SKM-1 (cell line): ENCODE measurements at regions not wholly inside any gene's neighbourhood (a gene's known extent, or its start where the extent isn't known, plus 50 kb on each side); places are given as distances from the start of the nearest gene placed in this dataset.

ENCODE experiments used
- DNase-seq: peaks from one replicate; lab custom pipeline; 2025; ENCODE audit not compliant: unreplicated experiment; lab: John Stamatoyannopoulos, UW

DNA sequence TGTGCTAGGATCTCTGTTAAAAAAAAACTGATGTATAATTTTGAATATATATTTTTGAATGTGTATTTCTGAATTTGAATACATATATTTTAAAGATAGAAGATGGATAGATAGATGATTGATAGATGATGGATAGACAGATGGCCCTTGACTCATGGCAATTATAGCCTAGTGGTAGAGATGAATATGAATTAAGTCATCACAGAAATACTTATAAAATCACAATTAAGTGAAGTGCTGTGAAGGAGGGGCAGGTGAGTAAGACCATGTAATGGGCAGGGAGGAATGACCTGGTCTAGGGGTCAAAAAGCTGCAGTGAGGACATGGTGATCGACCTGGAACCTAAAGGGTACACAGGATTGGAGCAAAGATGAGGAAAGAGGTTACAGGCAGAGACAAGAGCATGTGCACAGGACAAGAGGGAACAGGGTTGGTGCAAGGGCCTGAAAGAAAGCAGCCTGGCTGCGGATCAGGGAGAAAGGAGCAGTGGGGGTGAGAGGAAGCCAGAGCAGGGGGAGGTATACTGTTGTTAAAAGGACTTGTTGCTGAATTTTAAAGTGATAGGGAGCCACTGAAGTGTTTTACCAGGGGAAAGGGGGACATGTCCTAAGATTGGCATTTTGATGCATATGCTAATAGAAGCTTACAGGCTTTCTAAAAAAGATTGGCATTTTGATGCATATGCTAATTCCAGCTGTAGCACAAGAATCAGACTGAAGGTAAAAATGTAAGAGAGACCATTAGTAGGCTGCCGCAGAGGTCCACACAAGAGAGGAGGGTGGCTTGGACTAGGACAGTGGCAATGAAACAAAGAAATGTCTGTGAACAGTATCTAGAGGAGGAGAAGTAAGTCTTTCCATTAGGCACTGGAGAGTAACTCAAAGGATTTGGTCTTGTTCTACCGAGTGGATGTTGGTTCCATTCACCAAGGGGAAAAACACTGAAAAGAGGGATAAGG lies 527.8 kb downstream of the AGTPBP1 start:
- no peak for DNase-seq

DNA sequence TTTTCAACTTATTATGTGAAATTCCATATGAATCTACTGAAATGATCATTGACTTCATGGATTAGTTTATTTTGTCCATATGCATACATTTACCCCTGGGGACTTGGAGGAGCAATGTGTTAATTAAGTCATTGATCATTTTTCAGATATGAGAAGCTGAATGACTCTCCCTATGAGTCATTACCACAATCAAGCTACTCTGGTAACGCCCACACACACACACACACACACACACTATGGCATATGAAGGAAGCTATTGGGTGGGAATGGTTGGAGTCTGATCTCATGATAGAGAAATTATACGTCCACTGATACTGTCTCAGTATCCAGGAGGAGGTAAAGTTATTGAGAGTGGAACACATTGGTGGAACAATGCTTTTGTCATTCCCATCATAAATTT lies 528.9 kb downstream of the AGTPBP1 start:
- DNase-seq: no peak

DNA sequence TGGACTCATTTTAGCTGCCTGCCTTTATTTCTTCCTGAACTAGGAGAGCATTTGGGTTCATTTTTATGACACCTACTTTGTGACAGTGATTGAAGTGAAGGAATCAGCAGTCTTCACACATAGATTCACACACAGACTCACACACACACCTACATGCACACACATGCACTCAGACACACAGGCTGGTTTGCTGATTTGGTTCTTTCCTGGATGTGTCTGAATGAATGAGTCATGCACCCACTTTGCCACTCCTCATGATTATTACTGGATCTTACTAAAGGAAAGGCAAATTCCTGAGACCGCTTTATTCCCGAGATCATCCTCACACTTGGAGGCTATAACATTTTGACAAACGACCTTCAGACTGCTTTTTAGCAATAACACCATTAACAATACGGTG lies 529.5 kb downstream of the AGTPBP1 start:
- DNase-seq: no peak

DNA sequence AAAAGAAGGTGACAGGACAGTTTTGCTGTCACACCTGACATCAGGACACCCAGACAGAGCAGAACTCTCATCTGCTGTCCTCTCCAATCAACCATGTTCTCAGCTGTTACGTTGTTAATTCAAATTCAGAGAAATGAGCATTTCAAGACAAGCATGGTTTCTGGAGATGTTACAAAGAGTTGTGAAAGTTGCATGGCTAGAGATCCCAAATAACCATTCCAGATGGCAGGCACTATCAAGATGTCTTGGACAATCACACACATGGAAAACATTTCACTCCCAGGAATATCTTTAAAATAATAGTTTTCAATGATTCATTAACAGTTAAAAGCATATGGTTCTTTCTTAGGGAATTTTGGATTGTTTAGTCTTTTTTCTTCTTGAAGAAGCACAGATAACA lies 533.1 kb downstream of the AGTPBP1 start:
- DNase-seq: no peak

DNA sequence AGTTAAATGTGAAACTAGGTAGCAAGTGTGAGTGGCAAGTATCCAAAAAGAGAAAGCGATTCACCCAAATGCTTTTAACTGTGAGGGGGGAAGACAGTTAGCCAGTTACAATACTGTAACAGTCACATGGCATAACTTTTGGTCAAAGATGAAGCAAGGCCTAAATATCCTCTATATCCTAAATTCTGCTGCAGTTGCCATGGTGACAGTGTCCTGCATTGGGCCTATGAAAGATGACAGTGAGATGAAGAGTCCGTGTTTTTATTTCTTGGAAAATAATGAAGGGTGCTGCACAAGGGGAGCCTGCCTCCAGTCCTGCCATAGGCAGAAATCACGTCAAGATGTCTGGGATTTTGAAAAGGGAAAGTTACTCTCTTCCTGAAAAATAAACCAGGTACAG lies 534.6 kb downstream of the NTRK2 start:
- no peak for DNase-seq

DNA sequence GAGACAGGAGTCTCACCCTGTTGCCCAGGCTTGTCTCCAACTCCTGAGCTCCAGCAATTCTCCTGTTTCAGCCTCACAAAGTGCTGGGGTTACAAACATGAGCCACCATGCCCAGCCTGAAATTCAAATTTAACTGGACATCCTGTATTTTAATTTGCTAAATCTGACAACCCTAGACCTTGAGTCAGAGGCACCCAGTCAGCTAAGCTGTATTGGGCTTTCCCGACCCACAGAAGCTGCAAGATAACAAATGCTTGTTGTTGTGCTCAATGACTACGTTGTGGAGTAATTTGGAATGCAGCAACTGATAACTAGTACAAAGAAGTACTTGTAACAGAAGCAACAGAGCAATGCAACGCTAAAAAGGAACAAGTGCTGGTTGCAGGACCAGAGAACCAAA lies 533.1 kb downstream of the NTRK2 start:
- no peak for DNase-seq

DNA sequence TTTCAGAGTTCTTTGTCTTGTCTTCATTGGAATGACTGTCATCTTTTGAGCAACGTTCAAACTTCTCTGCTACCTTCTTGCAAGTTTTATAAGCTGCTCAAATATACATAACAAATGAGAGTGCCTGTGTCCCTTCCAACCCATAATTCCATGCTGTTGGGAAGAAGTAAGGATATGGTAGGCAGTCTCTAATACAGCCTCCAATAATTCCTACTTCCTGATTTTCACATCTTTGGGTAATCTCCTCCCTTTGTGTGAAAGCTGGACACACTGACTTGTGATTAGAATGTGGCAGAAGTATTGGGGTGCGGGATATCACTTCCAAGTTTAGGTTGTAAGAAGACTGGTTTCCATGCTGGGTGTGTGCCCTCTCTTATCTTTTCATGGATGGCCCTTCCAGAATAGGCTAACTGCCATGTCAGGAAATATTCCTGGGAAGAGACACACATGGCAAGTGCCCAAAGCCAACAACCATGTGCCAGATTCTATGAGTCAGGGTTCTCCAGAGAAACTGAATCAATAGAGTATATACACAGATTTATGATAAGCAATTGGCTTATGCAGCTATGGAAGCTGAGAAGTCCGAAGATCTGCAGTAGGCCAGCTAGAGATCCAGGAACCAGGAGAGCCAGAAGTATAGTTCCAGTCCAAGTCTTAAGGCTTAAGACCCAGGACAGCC lies 531.3 kb downstream of the NTRK2 start:
- DNase-seq: no peak

DNA sequence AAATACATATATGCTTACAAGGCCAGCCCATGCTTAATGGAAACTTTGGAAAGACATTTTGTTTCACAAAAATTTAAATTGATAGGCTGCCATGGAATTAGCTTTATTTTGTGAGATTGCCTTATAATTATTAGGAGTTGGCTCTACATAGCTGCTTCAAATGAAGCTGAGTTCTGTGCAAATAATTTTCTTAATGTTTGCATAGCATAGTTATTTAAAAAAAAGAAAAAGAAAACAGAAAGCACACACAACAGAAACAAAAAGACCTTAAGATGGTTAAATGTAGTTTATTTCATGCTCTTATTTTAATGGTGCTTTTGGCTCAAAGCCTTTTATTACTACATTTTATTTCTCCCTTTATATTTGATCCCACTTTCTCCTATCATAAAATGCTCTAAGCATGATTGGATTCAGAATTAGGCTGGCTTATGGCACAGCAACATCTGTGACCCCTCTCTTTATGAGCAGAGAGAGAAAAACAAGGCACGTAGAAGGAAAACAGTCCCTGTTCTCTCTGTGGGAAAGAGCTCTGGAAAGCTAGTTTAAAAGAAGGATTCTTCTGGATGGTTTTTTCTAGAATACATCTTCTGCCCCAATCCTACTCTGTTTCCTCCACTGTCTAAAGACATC lies 530.5 kb downstream of the NTRK2 start:
- no peak for DNase-seq

DNA sequence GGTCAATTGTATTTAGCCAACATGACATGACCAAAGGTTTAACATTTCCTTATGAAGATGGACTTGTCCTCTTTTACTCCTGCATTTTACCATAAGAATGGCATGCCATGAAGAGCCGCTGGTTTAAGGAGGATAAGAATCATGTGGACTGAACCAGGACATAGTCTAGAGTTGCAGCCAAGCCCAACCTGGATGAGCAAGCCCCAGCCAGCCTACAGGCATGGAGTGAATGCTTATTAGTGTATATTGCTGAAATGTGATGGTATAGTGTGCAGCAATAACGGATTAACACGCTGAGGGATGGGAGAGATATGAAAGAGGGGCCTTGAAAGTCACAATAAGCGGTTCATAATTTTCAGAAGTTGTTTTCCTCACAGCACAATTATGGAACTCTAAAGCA lies 523.2 kb downstream of the NTRK2 start:
- no peak for DNase-seq

DNA sequence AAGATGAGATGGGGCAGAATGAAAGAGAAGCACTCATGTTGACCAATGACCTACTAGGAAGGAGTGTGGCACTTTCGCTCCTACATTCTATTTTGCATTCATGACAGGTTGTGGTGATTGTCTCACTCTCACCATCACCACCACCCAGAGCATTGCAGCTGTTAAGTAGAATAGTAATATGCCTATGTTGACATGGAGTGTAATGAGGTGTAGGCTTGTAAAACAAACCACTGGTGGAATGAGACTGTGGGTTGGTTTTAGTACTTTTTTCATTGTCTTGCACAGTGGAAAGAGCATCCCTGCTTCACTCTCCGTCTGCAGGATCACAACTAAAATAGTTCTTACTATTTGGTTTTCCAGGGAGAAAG lies 516.7 kb downstream of the NTRK2 start:
- no peak for DNase-seq

DNA sequence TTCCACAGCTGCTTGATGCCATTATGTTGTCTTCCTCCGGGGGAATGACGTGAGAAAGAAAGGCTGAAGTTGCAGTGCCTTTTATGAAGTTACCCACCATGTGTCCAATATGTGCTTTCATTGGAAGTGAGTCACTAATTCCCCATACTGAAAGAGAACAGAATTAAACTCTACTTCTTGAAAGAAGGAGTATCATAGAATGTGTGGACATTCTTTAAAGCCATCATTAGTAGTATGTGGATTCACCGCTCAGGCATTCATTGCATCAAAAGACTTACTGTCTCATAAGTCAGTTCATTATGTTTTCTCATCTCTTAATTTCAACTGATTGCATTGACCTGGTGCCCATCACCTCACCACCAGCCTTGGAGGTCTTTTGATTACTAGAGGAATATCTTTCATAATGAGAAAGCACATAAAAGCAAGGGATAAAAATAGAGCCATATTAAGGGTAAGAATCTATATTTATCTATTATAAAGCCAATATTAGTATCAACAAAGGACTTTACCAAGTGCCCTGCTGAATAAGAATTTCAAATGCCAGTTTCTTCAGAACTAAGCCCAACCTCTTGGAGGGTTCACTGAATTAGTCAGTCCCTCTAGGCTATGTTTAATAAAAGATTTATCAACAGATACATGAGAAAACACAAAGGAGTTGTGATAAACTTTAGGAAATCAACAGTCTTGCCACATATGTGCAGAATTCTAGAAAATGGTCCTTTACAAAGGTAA lies 516.1 kb downstream of the NTRK2 start:
- DNase-seq: no peak

DNA sequence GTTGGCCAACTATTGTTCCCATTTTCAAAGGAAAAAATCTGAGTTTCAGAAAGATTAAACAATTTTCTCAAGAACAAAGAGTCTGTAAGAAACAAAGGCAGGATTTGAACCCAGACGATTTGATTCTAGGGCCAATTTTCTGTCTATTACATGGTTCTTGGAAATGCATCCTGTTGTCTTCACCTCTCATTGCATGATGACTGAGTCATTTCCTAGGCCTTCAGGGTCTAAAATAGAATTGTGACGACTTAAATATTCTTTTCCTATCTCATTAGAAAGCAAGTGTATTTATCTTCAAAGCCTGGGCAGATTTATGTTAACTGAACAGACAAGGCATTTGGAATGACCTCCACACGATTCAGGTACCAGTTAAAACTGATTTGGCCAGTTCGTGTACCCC lies 512.9 kb downstream of the NTRK2 start:
- DNase-seq: no peak

DNA sequence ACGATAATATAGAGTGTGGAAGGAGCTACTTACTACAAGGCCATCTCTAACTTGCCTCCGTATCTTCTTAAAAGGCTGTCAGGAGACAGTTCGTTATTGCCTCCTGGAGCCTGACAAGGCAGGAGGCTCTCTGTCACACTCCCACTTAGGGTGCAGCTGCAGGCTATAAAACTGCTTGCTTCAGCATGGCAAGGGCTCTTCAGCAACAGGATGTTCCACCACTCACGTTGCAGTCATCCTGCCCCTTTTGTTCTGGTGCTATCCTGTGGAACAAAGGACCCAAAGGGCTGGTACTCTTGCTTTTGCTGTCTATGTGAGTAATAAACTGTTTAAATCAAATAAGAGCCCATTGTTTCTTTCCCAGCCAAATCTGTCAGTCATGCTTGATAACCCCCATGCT lies 508.9 kb downstream of the NTRK2 start:
- no peak for DNase-seq

DNA sequence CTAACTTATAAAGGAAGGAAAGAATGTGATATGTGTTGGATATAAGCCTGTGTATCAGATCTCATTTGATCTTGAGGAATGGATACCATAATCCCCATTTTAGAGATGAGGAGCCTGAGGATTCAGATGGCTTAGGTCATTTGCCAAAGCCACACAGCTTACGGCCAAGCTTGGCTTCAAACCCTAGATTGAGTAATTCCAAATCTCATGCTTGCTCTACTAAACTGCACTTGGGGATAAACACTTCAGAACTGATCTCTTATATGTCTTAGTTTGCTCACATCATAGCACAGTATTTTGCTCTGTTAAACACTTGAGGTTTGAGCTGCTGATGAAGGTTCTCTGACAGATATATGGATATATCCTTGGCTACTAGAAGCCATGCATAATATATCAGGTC lies 504.4 kb downstream of the NTRK2 start:
- no peak for DNase-seq

DNA sequence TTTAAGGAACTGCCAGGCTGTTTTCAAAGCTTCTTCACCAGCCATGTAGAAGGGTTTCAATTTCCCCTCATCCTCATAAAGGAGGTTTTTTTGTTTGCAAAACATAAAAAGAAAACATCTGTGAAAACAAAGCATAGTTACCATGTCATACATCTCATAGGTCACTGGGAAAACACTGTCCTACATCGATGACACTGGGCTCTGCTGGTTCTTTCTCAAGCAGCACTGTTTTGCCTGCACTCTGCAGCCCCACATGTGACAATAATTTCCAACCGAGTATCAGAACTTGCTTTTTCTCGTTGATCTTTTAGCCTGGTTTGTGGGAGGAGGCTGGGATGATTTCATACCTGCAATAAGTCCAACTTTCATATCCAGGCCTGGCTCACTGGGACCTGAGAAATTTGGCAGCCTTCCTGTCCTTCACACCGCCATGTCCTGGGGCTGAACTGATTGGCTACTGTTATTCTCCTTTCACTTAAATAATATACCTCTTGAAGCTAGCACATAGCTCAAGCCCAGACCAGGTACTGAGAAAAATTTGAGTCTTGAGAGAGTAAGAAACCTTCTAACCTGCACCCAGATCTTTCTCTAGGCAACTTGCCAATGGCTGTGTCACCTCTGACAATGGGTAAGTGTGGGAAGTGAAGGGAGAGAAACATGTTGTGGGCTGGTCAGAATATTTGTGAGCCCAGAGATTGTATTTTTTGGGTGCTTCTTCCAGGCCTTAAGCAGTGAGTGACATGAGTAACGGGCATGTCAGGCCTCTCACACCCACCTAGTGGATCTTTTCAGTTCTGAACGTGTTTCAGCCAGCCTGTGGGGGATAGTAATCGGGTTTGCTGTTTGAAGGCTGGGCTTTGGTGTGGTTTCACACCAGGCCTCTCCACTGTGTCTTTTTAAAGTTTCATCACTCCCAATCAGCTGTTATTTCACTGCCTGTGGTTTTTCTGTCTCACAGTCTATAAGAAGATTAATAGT lies 502.8 kb downstream of the NTRK2 start:
- no peak for DNase-seq

DNA sequence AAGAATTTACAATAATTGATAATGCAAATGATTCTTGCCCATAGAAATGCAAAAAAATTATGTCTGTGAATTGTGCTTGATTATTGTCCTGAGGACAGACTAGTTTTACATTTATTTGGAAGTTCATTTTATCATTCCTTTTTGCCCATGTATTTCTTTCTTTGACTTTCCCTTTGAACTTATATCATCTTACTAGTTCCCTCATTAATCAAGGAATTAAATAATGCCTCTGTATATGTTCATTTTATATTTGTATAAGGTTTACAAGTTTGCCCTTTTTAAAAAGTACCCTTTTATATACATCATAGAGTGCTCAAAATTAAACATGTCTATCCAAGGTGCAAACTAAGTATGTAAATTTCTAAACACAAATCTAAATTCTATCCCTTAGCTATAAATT lies 501.6 kb downstream of the NTRK2 start:
- no peak for DNase-seq

DNA sequence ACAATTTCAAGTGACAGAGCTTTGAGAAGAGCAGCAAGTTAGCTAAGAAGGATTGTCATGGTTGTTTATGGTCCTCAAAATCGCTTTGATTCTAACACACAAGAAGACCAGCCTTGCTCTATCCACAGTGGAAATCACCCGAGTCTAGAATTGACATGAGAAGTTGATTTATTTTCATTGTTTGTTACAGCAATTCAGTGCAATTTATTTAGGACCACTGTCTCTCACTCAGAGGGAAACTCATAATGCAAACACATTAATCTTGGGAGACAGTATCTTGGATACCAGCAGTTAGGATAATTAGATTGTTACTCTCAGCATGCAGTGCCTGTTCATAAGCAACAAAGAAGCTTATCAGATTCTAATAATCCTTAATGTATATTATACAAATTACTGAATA lies 498.9 kb downstream of the NTRK2 start:
- no peak for DNase-seq

DNA sequence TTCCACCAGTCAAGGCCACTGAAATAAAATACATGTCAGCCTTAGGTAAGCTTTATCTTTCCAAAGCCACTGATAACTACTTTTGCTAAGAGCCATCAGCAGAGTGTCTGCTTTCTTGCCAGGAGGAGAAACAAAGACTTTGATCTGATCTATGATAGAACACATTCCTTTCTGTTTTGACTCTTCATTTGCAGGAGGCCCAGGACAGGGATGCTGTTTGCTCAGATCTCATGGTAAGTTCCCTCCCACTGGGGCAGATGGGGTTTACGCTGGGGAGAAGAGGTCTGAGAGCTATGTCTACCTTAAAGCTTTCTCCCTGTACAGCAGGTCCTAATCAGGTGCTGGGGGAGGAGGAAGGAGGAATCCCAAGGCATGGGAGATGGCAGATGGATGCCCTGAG lies 497.6 kb downstream of the NTRK2 start:
- no peak for DNase-seq

DNA sequence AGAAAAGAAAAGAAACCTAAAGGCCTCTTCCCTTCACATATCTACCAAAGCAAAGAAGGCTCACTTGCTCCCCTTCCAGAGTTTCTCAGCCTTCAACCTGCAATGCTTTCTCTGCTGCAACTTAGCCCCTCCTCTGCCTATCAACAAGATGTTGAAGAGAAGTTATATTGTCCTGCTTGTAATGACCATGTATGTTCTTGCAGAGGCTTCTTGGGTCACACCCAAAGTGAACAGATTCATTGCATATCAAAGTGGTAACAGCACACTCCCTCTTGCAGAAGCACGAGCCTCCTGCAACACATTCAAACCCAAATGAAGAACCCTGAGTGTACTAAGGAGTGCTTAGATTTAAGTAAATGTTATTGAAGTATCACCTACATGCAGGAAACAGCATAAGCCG lies 494.3 kb downstream of the NTRK2 start:
- no peak for DNase-seq

DNA sequence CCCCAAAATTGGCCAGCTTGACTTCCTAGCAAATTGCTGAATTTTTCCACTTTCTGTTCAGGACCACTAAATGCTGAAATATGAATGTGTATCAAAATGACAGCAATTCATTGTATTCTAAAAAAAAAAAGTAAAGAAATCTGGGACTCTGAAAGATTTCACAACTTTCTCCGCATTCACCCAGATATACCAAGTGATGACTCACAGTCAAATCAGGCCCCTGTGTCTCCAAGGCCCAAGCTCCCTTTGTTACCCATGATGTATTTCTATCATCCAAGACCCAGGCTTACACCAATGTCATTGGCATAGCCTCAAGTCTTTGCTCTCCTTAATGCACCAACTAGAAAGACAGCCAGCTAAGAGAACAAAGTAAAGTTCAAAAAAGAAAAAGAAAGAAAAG lies 493.9 kb downstream of the NTRK2 start:
- DNase-seq: no peak
